Naive B cell (primary cell): ENCODE measurements at regions not wholly inside any gene's neighbourhood (a gene's known extent, or its start where the extent isn't known, plus 50 kb on each side); places are given as distances from the start of the nearest gene placed in this dataset.
"Not testable (repeated sequence)": the region's sequence is repeated elsewhere in the genome, so short reads cannot be mapped to it uniquely, and the experiment has no call there.

Experiments
- ATAC-seq, 2 donors: fragments of 150-1000 bp; cut with Tn5 transposase; 2 replicates each; pipeline ENCODE4 v1.10.0; 2021; ENCODE audit warnings: low read depth in 2 of 2, mild to moderate bottlenecking in 2 of 2, moderate library complexity in 2 of 2
- DNase-seq: peaks from one replicate; pipeline ENCODE4 v3.0.0; 2022
- H3K27ac Mint-ChIP-seq, 6 donors: one replicate each; pipeline ENCODE4 v1.8.0; 2020 to 2022; ENCODE audit warnings: mild to moderate bottlenecking in 6 of 6, mixed read lengths in 6 of 6, moderate library complexity in 5 of 6, inconsistent platforms in 2 of 6
- H3K27me3 Mint-ChIP-seq, 3 donors: one replicate each; pipeline ENCODE4 v1.8.0; 2021 to 2022; ENCODE audit warnings: mixed read lengths in 3 of 3, mild to moderate bottlenecking in 1 of 3
- H3K36me3 Mint-ChIP-seq, 2 donors: one replicate each; pipeline ENCODE4 v1.8.0; 2020 to 2022; ENCODE audit warnings: mixed read lengths in 2 of 2, inconsistent platforms in 1 of 2, mild to moderate bottlenecking in 1 of 2
- H3K4me1 Mint-ChIP-seq, 3 donors: one replicate each; pipeline ENCODE4 v1.8.0; 2020 to 2022; ENCODE audit warnings: mixed read lengths in 3 of 3, inconsistent platforms in 1 of 3, mild to moderate bottlenecking in 1 of 3, moderate library complexity in 1 of 3
- H3K4me3 Mint-ChIP-seq, 8 donors: one replicate each; pipeline ENCODE4 v1.8.0; 2020 to 2022; ENCODE audit warnings: mild to moderate bottlenecking in 8 of 8, mixed read lengths in 8 of 8, moderate library complexity in 8 of 8, inconsistent platforms in 2 of 8
- H3K9me3 Mint-ChIP-seq, 7 donors: one replicate each; pipeline ENCODE4 v1.8.0; 2020 to 2022; ENCODE audit warnings: mixed read lengths in 7 of 7, mild to moderate bottlenecking in 5 of 7, inconsistent platforms in 2 of 7, moderate library complexity in 1 of 7

- Mint-ChIP-seq H3K27ac (peak overlapping the region in 1 of 6 donors; percentile 10), H3K4me1 (peaks cover 64 to 78% (median 73%) of the 10 kb centered on the region in 3 donors), H3K9me3 (no peaks in the 10 kb centered on the region), H3K36me3 (no peaks in the 10 kb centered on the region), H3K27me3 (no peaks in the 10 kb centered on the region), H3K4me3 (no peak overlapping the region)
- DNase-seq (no peak), ATAC-seq (no peak)
Observed at GRCh38 chr4:78660559-78660958, 109.0 kb downstream of the ANXA3 start.

- DNase-seq (no peak), ATAC-seq (no peak)
- H3K27ac Mint-ChIP-seq = peak overlapping the region in 5 of 6 donors; percentile 38 to 80 (median 42)
- peaks cover 64 to 79% (median 73%) of the 10 kb centered on the region in 3 donors for H3K4me1 Mint-ChIP-seq
- H3K9me3 Mint-ChIP-seq = no peaks in the 10 kb centered on the region
- peak overlapping the region in 2 of 8 donors; percentile 36 to 41 for H3K4me3 Mint-ChIP-seq
- no peaks in the 10 kb centered on the region for H3K27me3 Mint-ChIP-seq
- H3K36me3 Mint-ChIP-seq = no peaks in the 10 kb centered on the region
Observed at GRCh38 chr4:78661086-78661690, 109.6 kb downstream of the ANXA3 start.

GRCh38 chr4:78661921-78662521, 110.5 kb downstream of the ANXA3 start:
- peak overlapping the region; percentile 32 to 80 (median 56) for H3K27ac Mint-ChIP-seq
- no peak for DNase-seq
- no peaks in the 10 kb centered on the region for H3K27me3 Mint-ChIP-seq
- no peaks in the 10 kb centered on the region for H3K9me3 Mint-ChIP-seq
- peaks cover 68 to 79% (median 77%) of the 10 kb centered on the region in 3 donors for H3K4me1 Mint-ChIP-seq
- H3K4me3 Mint-ChIP-seq = peak overlapping the region; percentile 0 to 71 (median 44)
- H3K36me3 Mint-ChIP-seq = no peaks in the 10 kb centered on the region
- ATAC-seq = peak in 1 of 2 donors; percentile 34

- ATAC-seq = no peak
- H3K4me3 Mint-ChIP-seq = peak overlapping the region in 2 of 8 donors; percentile 33 to 41
- no peak for DNase-seq
- no peaks in the 10 kb centered on the region for H3K9me3 Mint-ChIP-seq
- no peaks in the 10 kb centered on the region for H3K27me3 Mint-ChIP-seq
- peak overlapping the region in 3 of 6 donors; percentile 42 to 80 (median 79) for H3K27ac Mint-ChIP-seq
- no peaks in the 10 kb centered on the region for H3K36me3 Mint-ChIP-seq
- H3K4me1 Mint-ChIP-seq = peaks cover 70 to 79% (median 77%) of the 10 kb centered on the region in 3 donors
Observed at GRCh38 chr4:78662658-78663057, 111.1 kb downstream of the ANXA3 start.

GRCh38 chr4:78664296-78664695, 111.9 kb upstream of the BMP2K start:
- not testable (repeated sequence) for H3K27me3 Mint-ChIP-seq, H3K36me3 Mint-ChIP-seq, ATAC-seq, H3K4me3 Mint-ChIP-seq, DNase-seq, H3K9me3 Mint-ChIP-seq
- H3K27ac Mint-ChIP-seq = peak overlapping the region in 2 of 6 donors; percentile 34 to 37
- peaks cover 66 to 79% (median 74%) of the 10 kb centered on the region in 3 donors for H3K4me1 Mint-ChIP-seq

- no peak for DNase-seq
- Mint-ChIP-seq H3K4me1 (peaks cover 66 to 82% (median 70%) of the 10 kb centered on the region in 3 donors), H3K4me3 (no peak overlapping the region), H3K27ac (peak overlapping the region in 1 of 6 donors; percentile 15), H3K9me3 (no peaks in the 10 kb centered on the region), H3K36me3 (no peaks in the 10 kb centered on the region), H3K27me3 (no peaks in the 10 kb centered on the region)
- no peak for ATAC-seq
Observed at GRCh38 chr4:78665216-78665770, 110.9 kb upstream of the BMP2K start.

- Mint-ChIP-seq H3K4me1 (peaks cover 66 to 87% (median 69%) of the 10 kb centered on the region in 3 donors), H3K27me3 (no peaks in the 10 kb centered on the region), H3K4me3 (peak overlapping the region; percentile 42 to 84 (median 60)), H3K27ac (peak overlapping the region in 5 of 6 donors; percentile 65 to 85 (median 80)), H3K9me3 (no peaks in the 10 kb centered on the region), H3K36me3 (no peaks in the 10 kb centered on the region)
- DNase-seq (no peak), ATAC-seq (peak in 1 of 2 donors; percentile 19)
Observed at GRCh38 chr4:78666830-78667258, 109.3 kb upstream of the BMP2K start.

GRCh38 chr4:78667325-78667724, 108.8 kb upstream of the BMP2K start:
- Mint-ChIP-seq H3K27me3 (no peaks in the 10 kb centered on the region), H3K36me3 (no peaks in the 10 kb centered on the region), H3K4me3 (peak overlapping the region; percentile 46 to 91 (median 80)), H3K27ac (peak overlapping the region in 4 of 6 donors; percentile 45 to 92 (median 83)), H3K4me1 (peaks cover 66 to 87% (median 69%) of the 10 kb centered on the region in 3 donors), H3K9me3 (no peaks in the 10 kb centered on the region)
- DNase-seq (no peak), ATAC-seq (peak in 1 of 2 donors; percentile 41)

- peaks cover 66 to 87% (median 70%) of the 10 kb centered on the region in 3 donors for H3K4me1 Mint-ChIP-seq
- DNase-seq (no peak), ATAC-seq (peak; percentile 77 to 81)
- peak overlapping the region; percentile 46 to 91 (median 80) for H3K4me3 Mint-ChIP-seq
- H3K27ac Mint-ChIP-seq = peak overlapping the region; percentile 46 to 95 (median 86)
- H3K9me3 Mint-ChIP-seq = no peaks in the 10 kb centered on the region
- no peaks in the 10 kb centered on the region for H3K27me3 Mint-ChIP-seq
- no peaks in the 10 kb centered on the region for H3K36me3 Mint-ChIP-seq
Observed at GRCh38 chr4:78667764-78668163, 108.4 kb upstream of the BMP2K start.

GRCh38 chr4:78669453-78669852, 106.7 kb upstream of the BMP2K start:
- Mint-ChIP-seq H3K27me3 (no peaks in the 10 kb centered on the region), H3K36me3 (no peaks in the 10 kb centered on the region), H3K4me1 (peaks cover 66 to 83% (median 70%) of the 10 kb centered on the region in 3 donors), H3K9me3 (no peaks in the 10 kb centered on the region), H3K4me3 (peak overlapping the region in 4 of 8 donors; percentile 28 to 56 (median 38)), H3K27ac (peak overlapping the region in 4 of 6 donors; percentile 16 to 74 (median 39))
- DNase-seq (no peak), ATAC-seq (no peak)

GRCh38 chr4:78671903-78672815, 104.0 kb upstream of the BMP2K start:
- H3K4me3 Mint-ChIP-seq = peak overlapping the region in 4 of 8 donors; percentile 57 to 83 (median 74)
- ATAC-seq (no peak), DNase-seq (no peak)
- peak overlapping the region in 5 of 6 donors; percentile 38 to 85 (median 72) for H3K27ac Mint-ChIP-seq
- H3K27me3 Mint-ChIP-seq = no peaks in the 10 kb centered on the region
- peaks cover 47 to 66% (median 56%) of the 10 kb centered on the region in 3 donors for H3K4me1 Mint-ChIP-seq
- no peaks in the 10 kb centered on the region for H3K36me3 Mint-ChIP-seq
- peaks cover 2 to 5% (median 3%) of the 10 kb centered on the region in 7 donors for H3K9me3 Mint-ChIP-seq

GRCh38 chr4:78673337-78673736, 102.8 kb upstream of the BMP2K start:
- Mint-ChIP-seq H3K4me3 (peak overlapping the region in 7 of 8 donors; percentile 52 to 83 (median 68)), H3K27ac (peak overlapping the region; percentile 48 to 94 (median 69)), H3K4me1 (peaks cover 42 to 54% (median 47%) of the 10 kb centered on the region in 3 donors), H3K27me3 (no peaks in the 10 kb centered on the region), H3K36me3 (no peaks in the 10 kb centered on the region), H3K9me3 (peaks cover 2 to 5% (median 3%) of the 10 kb centered on the region in 7 donors)
- peak; percentile 49 for DNase-seq
- peak; percentile 88 to 89 for ATAC-seq

GRCh38 chr4:78675325-78675724, 100.8 kb upstream of the BMP2K start:
- no peaks in the 10 kb centered on the region for H3K36me3 Mint-ChIP-seq
- H3K4me1 Mint-ChIP-seq = peaks cover 33 to 42% (median 34%) of the 10 kb centered on the region in 3 donors
- ATAC-seq = no peak
- peaks cover 2 to 5% (median 3%) of the 10 kb centered on the region in 7 donors for H3K9me3 Mint-ChIP-seq
- no peak for DNase-seq
- no peak overlapping the region for H3K27ac Mint-ChIP-seq
- no peaks in the 10 kb centered on the region for H3K27me3 Mint-ChIP-seq
- H3K4me3 Mint-ChIP-seq = no peak overlapping the region
